Effector memory CD4-positive, alpha-beta T cell (primary cell): ENCODE measurements at regions not wholly inside any gene's neighbourhood (a gene's known extent, or its start where the extent isn't known, plus 50 kb on each side); places are given as distances from the start of the nearest gene placed in this dataset.

Experiments used
- DNase-seq, 3 donors: peaks; one replicate each; pipeline ENCODE4 v3.0.0-alpha.2; 2020
- H3K27ac ChIP-seq: 2 replicates; pipeline ENCODE4 v1.7.0; 2013; ENCODE audit warnings: mild to moderate bottlenecking, low read length, moderate library complexity; ENCODE audit not compliant: insufficient read depth, poor library complexity, severe bottlenecking
- H3K27me3 ChIP-seq: replicated peaks from 2 replicates; pipeline ENCODE4 v1.7.0; 2013; ENCODE audit warnings: mild to moderate bottlenecking, low read length; ENCODE audit not compliant: insufficient read depth, control insufficient read depth, poor library complexity, severe bottlenecking
- H3K36me3 ChIP-seq: 2 replicates; pipeline ENCODE4 v1.7.0; 2013; ENCODE audit warnings: mild to moderate bottlenecking, low read length, moderate library complexity; ENCODE audit not compliant: control insufficient read depth, insufficient read depth
- H3K4me1 ChIP-seq: 2 replicates; pipeline ENCODE4 v1.7.0; 2013; ENCODE audit warnings: low read length, mild to moderate bottlenecking; ENCODE audit not compliant: control insufficient read depth, insufficient read depth, poor library complexity, severe bottlenecking
- H3K4me3 ChIP-seq: 2 replicates; pipeline ENCODE4 v1.7.0; 2013; ENCODE audit warnings: low read length, low read depth, mild to moderate bottlenecking; ENCODE audit not compliant: insufficient read depth, poor library complexity, severe bottlenecking
- H3K9me3 ChIP-seq: 2 replicates; pipeline ENCODE4 v1.7.0; 2013; ENCODE audit warnings: mild to moderate bottlenecking, low read length, moderate library complexity; ENCODE audit not compliant: control insufficient read depth

DNA sequence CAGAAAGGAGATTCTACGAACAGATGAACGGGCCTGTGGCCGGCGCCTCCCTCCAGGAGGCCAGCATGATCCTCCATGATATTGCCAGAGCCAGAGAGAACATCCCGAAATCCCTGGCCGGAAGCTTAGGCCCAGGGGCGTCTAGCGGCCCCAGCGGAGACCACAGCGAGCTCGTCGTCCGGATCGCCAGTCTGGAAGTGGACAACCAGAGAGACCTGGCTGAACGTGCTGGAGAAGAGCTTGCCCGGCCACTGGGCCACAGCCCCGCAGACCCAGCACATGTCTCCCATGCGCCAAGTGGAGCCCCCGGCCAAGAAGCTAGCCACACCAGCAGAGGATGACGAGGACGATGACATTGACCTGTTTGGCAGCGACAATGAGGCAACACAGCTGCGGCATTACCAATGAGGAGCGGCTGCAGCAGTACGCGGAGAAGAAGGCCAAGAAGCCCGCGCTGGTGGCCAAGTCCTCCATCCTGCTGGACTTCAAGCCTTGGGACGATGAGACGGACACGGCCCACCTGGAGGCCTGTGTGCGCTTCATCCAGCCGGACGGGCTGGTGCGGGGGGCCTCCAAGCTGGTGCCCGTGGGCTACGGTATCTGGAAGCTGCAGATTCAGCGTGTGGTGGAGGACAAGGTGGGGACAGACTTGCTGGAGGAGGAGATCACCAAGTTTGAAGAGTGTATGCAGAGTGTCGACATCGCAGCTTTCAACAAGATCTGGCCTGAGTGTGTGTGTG lies 78.8 kb upstream of the FRY start:
- H3K36me3 ChIP-seq: no peaks in the 10 kb centered on the region
- no peaks in the 10 kb centered on the region for H3K9me3 ChIP-seq
- H3K4me3 ChIP-seq: no peak overlapping the region
- no peak for DNase-seq
- H3K27me3 ChIP-seq: no peaks in the 10 kb centered on the region
- no peaks in the 10 kb centered on the region for H3K4me1 ChIP-seq
- no peak overlapping the region for H3K27ac ChIP-seq

GRCh38 chr13:31955101-31955500 lies 76.5 kb upstream of the FRY start:
- no peak overlapping the region for H3K4me3 ChIP-seq
- H3K4me1 ChIP-seq: no peaks in the 10 kb centered on the region
- H3K27me3 ChIP-seq: no peaks in the 10 kb centered on the region
- H3K27ac ChIP-seq: no peak overlapping the region
- no peaks in the 10 kb centered on the region for H3K36me3 ChIP-seq
- DNase-seq: no peak
- H3K9me3 ChIP-seq: no peaks in the 10 kb centered on the region

- Histone ChIP-seq H3K27ac (no peak overlapping the region), H3K4me3 (no peak overlapping the region), H3K27me3 (no peaks in the 10 kb centered on the region), H3K36me3 (no peaks in the 10 kb centered on the region), H3K4me1 (no peaks in the 10 kb centered on the region), H3K9me3 (no peaks in the 10 kb centered on the region)
- DNase-seq: no peak
These were observed 75.8 kb upstream of the FRY start for GRCh38 chr13:31955741-31956140.

- no peaks in the 10 kb centered on the region for H3K27me3 ChIP-seq
- H3K27ac ChIP-seq: no peak overlapping the region
- no peaks in the 10 kb centered on the region for H3K4me1 ChIP-seq
- DNase-seq: no peak
- H3K9me3 ChIP-seq: no peaks in the 10 kb centered on the region
- H3K4me3 ChIP-seq: no peak overlapping the region
- H3K36me3 ChIP-seq: no peaks in the 10 kb centered on the region
These were observed 74.5 kb upstream of the FRY start for GRCh38 chr13:31956980-31957644.

DNA sequence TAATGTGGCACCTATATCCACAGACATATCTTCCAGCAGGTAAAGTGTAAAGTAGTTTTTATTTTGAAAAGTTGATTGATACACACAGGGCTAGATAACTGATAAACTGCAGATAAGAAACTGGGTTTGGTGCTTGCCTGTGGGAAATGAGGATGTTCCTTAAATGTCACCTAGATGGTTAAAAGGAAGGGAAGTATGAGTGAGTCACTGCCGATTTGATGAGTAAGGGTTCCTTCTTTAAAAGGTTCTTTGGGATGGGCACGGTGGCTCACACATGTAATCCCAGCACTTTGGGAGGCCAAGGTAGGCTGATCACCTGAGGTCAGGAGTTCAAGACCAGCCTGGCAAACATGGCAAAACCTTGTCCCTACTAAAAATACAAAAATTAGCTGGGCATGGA lies 73.8 kb upstream of the FRY start:
- no peaks in the 10 kb centered on the region for H3K36me3 ChIP-seq
- H3K27me3 ChIP-seq: no peaks in the 10 kb centered on the region
- no peak for DNase-seq
- H3K4me3 ChIP-seq: no peak overlapping the region
- no peaks in the 10 kb centered on the region for H3K9me3 ChIP-seq
- H3K4me1 ChIP-seq: no peaks in the 10 kb centered on the region
- no peak overlapping the region for H3K27ac ChIP-seq

DNA sequence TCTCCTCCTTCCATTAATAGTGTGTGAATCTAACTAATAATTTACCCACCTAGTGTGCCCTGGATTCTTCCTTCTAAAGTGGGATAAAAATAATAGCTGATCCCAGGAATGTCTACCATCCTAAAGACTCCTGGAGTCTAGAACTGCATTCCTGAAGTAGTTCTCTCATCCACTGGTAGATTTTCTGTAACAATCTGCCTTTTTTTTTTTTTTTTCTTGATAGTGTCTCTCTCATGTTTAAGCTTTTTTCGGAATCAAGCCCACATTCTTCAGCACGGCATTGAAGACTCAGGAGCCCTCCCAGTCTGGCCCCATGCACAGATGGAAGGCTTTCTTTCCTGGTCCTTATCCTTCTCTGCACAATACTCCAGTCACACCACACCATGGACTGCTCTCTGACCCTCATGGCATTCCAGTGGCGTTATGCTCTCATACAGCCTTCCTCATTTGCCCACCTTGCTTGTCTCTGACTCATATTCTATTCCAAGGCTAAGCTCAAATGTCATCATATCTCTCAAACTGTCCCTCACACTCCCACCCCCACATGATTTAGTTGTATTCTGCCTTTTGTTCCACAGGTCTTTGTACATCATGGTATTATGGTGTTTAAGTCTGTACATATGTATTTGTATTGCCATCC lies 68.7 kb upstream of the FRY start:
- Histone ChIP-seq H3K9me3 (no peaks in the 10 kb centered on the region), H3K4me3 (no peak overlapping the region), H3K27ac (no peak overlapping the region), H3K4me1 (no peaks in the 10 kb centered on the region), H3K27me3 (no peaks in the 10 kb centered on the region), H3K36me3 (no peaks in the 10 kb centered on the region)
- no peak for DNase-seq

GRCh38 chr13:31963631-31964030 lies 67.9 kb upstream of the FRY start:
- Histone ChIP-seq H3K27ac (no peak overlapping the region), H3K9me3 (no peaks in the 10 kb centered on the region)
- DNase-seq: no peak

GRCh38 chr13:31964168-31964567 lies 67.4 kb upstream of the FRY start:
- no peaks in the 10 kb centered on the region for H3K36me3 ChIP-seq
- no peak overlapping the region for H3K4me3 ChIP-seq
- no peaks in the 10 kb centered on the region for H3K9me3 ChIP-seq
- DNase-seq: no peak
- no peak overlapping the region for H3K27ac ChIP-seq
- H3K4me1 ChIP-seq: no peaks in the 10 kb centered on the region
- no peaks in the 10 kb centered on the region for H3K27me3 ChIP-seq

More at GRCh38 chr13:31963631-31964030, 67.9 kb upstream of the FRY start:
- Histone ChIP-seq H3K27me3 (no peaks in the 10 kb centered on the region), H3K4me3 (no peak overlapping the region), H3K36me3 (no peaks in the 10 kb centered on the region), H3K4me1 (no peaks in the 10 kb centered on the region)

- H3K9me3 ChIP-seq: no peaks in the 10 kb centered on the region
- no peaks in the 10 kb centered on the region for H3K27me3 ChIP-seq
- H3K27ac ChIP-seq: no peak overlapping the region
- DNase-seq: no peak
- H3K4me3 ChIP-seq: no peak overlapping the region
- H3K4me1 ChIP-seq: no peaks in the 10 kb centered on the region
- no peaks in the 10 kb centered on the region for H3K36me3 ChIP-seq
These were observed 66.1 kb upstream of the FRY start for GRCh38 chr13:31965361-31966066.

- no peaks in the 10 kb centered on the region for H3K9me3 ChIP-seq
- no peak overlapping the region for H3K4me3 ChIP-seq
- H3K27me3 ChIP-seq: no peaks in the 10 kb centered on the region
- H3K4me1 ChIP-seq: no peaks in the 10 kb centered on the region
- no peak overlapping the region for H3K27ac ChIP-seq
- no peaks in the 10 kb centered on the region for H3K36me3 ChIP-seq
- no peak for DNase-seq
These were observed 64.4 kb upstream of the FRY start for GRCh38 chr13:31967155-31967554.
